Fibroblast of the conjunctiva (primary cell): ENCODE measurements at regions not wholly inside any gene's neighbourhood (a gene's known extent, or its start where the extent isn't known, plus 50 kb on each side); places are given as distances from the start of the nearest gene placed in this dataset.
A peak's percentile ranks its signal among the peaks of the same experiment; 100 is the strongest.

Experiments used
- DNase-seq: peaks from one replicate; pipeline ENCODE4 v3.0.0-alpha.2; 2010; ENCODE audit warnings: low read depth

DNA sequence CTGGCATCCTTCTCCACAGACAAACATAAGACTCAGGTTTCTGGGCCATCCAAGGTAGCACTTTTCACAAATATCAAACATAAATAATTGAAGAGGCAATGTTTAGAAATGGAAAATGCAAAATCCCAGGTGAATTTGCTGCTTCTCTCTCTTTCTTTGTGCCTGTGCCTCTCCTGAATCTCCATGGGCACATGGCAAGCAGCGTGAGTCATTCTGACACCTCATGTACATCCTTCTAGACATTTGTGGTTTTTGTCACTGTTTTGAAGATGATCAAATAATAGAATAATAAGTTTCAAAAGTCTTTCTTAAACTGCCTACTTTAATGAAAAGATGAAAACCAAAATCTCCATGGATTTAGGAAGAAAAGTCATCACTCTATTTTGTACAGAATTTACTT, 60.3 kb upstream of the RAB11FIP2 start:
- no peak for DNase-seq

GRCh38 chr10:118106426-118106825, 59.7 kb upstream of the RAB11FIP2 start:
- DNase-seq: peak; percentile 12

GRCh38 chr10:118102121-118102520, 55.4 kb upstream of the RAB11FIP2 start:
- DNase-seq: no peak

DNA sequence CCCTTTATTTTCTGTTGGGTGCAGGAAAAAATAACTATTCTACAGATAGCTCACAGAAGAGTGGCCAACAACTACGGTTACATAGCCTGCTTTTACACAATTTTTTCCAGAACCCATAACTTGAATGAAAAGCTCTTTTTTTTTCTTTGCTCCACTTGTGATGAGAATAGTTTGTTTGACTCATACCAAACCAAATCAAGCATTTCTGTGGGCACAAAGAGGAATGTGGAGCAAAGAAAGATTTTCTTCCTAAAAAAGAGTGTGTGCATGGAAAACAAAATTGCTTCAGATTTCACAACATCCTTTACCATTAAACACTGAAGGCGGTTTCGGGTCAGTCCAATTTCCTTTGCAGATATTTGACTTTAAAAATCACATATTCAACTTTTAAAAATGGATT, 54.8 kb upstream of the RAB11FIP2 start:
- DNase-seq: no peak
